GM23338 (cell line): ENCODE measurements at regions not wholly inside any gene's neighbourhood (a gene's known extent, or its start where the extent isn't known, plus 50 kb on each side); places are given as distances from the start of the nearest gene placed in this dataset.

Source experiments
- ATAC-seq: fragments of 200-7000 bp; cut with Tn5 transposase; 3 replicates; pipeline ENCODE4 v1.9.1; 2020
- DNase-seq: peaks from one replicate; pipeline ENCODE4 v3.0.0-alpha.2; 2015; ENCODE audit warnings: low spot score
- H2AFZ ChIP-seq: fragments of 200-600 bp; sonication (generic); 2 replicates; pipeline ENCODE4 v1.8.0; 2016; ENCODE audit warnings: antibody characterized with exemption, mild to moderate bottlenecking, moderate library complexity
- H3F3A ChIP-seq: fragments of 200-600 bp; sonication (generic); replicated peaks from 2 replicates; pipeline ENCODE4 v1.8.0; 2017; ENCODE audit warnings: antibody characterized with exemption, mixed run types, low read depth
- H3K27ac ChIP-seq: fragments of 200-600 bp; sonication (generic); 2 replicates; pipeline ENCODE4 v1.6.1; 2016; ENCODE audit warnings: low read depth
- H3K27me3 ChIP-seq: fragments of 200-600 bp; sonication (generic); 2 replicates; pipeline ENCODE4 v1.8.0; 2016; ENCODE audit warnings: mild to moderate bottlenecking, mixed run types, moderate library complexity; ENCODE audit not compliant: insufficient read depth
- H3K36me3 ChIP-seq: fragments of 200-600 bp; sonication (generic); 2 replicates; pipeline ENCODE4 v1.8.0; 2016; ENCODE audit warnings: mild to moderate bottlenecking; ENCODE audit not compliant: insufficient read depth
- H3K4me1 ChIP-seq: fragments of 200-600 bp; sonication (generic); 2 replicates; pipeline ENCODE4 v1.8.0; 2016; ENCODE audit warnings: mild to moderate bottlenecking, moderate library complexity; ENCODE audit not compliant: insufficient read depth
- H3K4me2 ChIP-seq: fragments of 200-600 bp; sonication (generic); 2 replicates; pipeline ENCODE4 v1.7.1; 2017; ENCODE audit warnings: mixed run types
- H3K4me3 ChIP-seq: fragments of 200-600 bp; sonication (generic); 2 replicates; pipeline ENCODE4 v1.6.1; 2016; ENCODE audit warnings: mixed run types
- H3K79me2 ChIP-seq: fragments of 200-600 bp; sonication (generic); replicated peaks from 2 replicates; pipeline ENCODE4 v1.8.0; 2017; ENCODE audit warnings: mild to moderate bottlenecking; ENCODE audit not compliant: insufficient read depth
- H3K9me2 ChIP-seq: fragments of 200-600 bp; sonication (generic); 2 replicates; pipeline ENCODE4 v1.8.0; 2017; ENCODE audit not compliant: insufficient read depth
- H4K20me1 ChIP-seq: fragments of 200-600 bp; sonication (generic); replicated peaks from 2 replicates; pipeline ENCODE4 v1.8.0; 2017; ENCODE audit warnings: mild to moderate bottlenecking; ENCODE audit not compliant: insufficient read depth
- H3K27ac Mint-ChIP-seq: 2 replicates; pipeline ENCODE4 v1.8.0; 2020; ENCODE audit warnings: inconsistent platforms, mild to moderate bottlenecking, moderate library complexity, mixed read lengths
- H3K27me3 Mint-ChIP-seq: 3 replicates; pipeline ENCODE4 v1.8.0; 2022; ENCODE audit warnings: low read depth, mild to moderate bottlenecking, moderate library complexity, mixed read lengths, inconsistent platforms; ENCODE audit not compliant: insufficient read depth, poor library complexity
- H3K36me3 Mint-ChIP-seq: 3 replicates; pipeline ENCODE4 v1.8.0; 2021; ENCODE audit warnings: low read depth, mild to moderate bottlenecking, inconsistent platforms, moderate library complexity, mixed read lengths
- H3K4me1 Mint-ChIP-seq: 3 replicates; pipeline ENCODE4 v1.8.0; 2020; ENCODE audit warnings: mild to moderate bottlenecking, inconsistent platforms, mixed read lengths
- H3K4me3 Mint-ChIP-seq: 3 replicates; pipeline ENCODE4 v1.8.0; 2021; ENCODE audit warnings: moderate library complexity, mild to moderate bottlenecking, inconsistent platforms, mixed read lengths
- H3K9me3 Mint-ChIP-seq: 3 replicates; pipeline ENCODE4 v1.8.0; 2020; ENCODE audit warnings: moderate library complexity, mild to moderate bottlenecking, inconsistent platforms, mixed read lengths
- CREB1 ChIP-seq: fragments of 250-450 bp; sonication (Bioruptor Pico); IDR thresholded peaks from 2 replicates; pipeline ENCODE4 v1.5.0; 2020; ENCODE audit warnings: low read depth, mild to moderate bottlenecking, moderate library complexity
- ETS1 ChIP-seq: IDR thresholded peaks from 2 replicates; pipeline ENCODE4 v1.6.1; 2016; ENCODE audit warnings: antibody characterized with exemption
- EZH2 ChIP-seq: fragments of 200-600 bp; sonication (generic); IDR thresholded peaks from one replicate; pipeline ENCODE4 v1.8.0; 2017; ENCODE audit warnings: antibody characterized with exemption, mild to moderate bottlenecking, low read depth; ENCODE audit not compliant: unreplicated experiment
- EZH2phosphoT487 ChIP-seq: fragments of 200-600 bp; sonication (generic); IDR thresholded peaks from one replicate; pipeline ENCODE4 v1.8.1; 2018; ENCODE audit warnings: antibody characterized with exemption; ENCODE audit not compliant: unreplicated experiment
- JUNB ChIP-seq: IDR thresholded peaks from one replicate; pipeline ENCODE4 v1.6.1; 2016; ENCODE audit warnings: antibody characterized with exemption; ENCODE audit not compliant: unreplicated experiment
- NANOG ChIP-seq: IDR thresholded peaks from 2 replicates; pipeline ENCODE4 v1.6.1; 2016; ENCODE audit warnings: antibody characterized with exemption, borderline replicate concordance
- POLR2AphosphoS5 ChIP-seq: IDR thresholded peaks from 2 replicates; pipeline ENCODE4 v1.6.1; 2016; ENCODE audit warnings: antibody characterized with exemption, low read depth
- REST ChIP-seq: IDR thresholded peaks from one replicate; pipeline ENCODE4 v1.6.1; 2018; ENCODE audit warnings: antibody characterized with exemption; ENCODE audit not compliant: unreplicated experiment
- STAT1 ChIP-seq: IDR thresholded peaks from one replicate; pipeline ENCODE4 v1.6.1; 2016; ENCODE audit warnings: antibody characterized with exemption; ENCODE audit not compliant: unreplicated experiment
- ZNF114 ChIP-seq: fragments of 250-450 bp; sonication (Bioruptor Pico); IDR thresholded peaks from 2 replicates; pipeline ENCODE4 v1.5.0; 2020; ENCODE audit warnings: mild to moderate bottlenecking, moderate library complexity
- ZNF331 ChIP-seq: fragments of 250-450 bp; sonication (Bioruptor Pico); IDR thresholded peaks from 2 replicates; pipeline ENCODE4 v1.5.0; 2020; ENCODE audit warnings: low read depth, mild to moderate bottlenecking, moderate library complexity
- ZNF462 ChIP-seq: fragments of 250-450 bp; sonication (Bioruptor Pico); IDR thresholded peaks from 2 replicates; pipeline ENCODE4 v1.5.0; 2020; ENCODE audit warnings: mild to moderate bottlenecking, moderate library complexity
- TF ChIP-seq, protein P1 (sequence below), 2 experiments: fragments of 200-600 bp in 1 of 2; sonication (generic) in 1 of 2; conservative IDR thresholded peaks; 2 replicates each; pipeline versions ENCODE4 v1.5.1 to v1.6.1; 2016 to 2017; ENCODE audit warnings: antibody characterized with exemption in 2 of 2, low read depth in 2 of 2, mild to moderate bottlenecking in 2 of 2, moderate library complexity in 1 of 2

DNA sequence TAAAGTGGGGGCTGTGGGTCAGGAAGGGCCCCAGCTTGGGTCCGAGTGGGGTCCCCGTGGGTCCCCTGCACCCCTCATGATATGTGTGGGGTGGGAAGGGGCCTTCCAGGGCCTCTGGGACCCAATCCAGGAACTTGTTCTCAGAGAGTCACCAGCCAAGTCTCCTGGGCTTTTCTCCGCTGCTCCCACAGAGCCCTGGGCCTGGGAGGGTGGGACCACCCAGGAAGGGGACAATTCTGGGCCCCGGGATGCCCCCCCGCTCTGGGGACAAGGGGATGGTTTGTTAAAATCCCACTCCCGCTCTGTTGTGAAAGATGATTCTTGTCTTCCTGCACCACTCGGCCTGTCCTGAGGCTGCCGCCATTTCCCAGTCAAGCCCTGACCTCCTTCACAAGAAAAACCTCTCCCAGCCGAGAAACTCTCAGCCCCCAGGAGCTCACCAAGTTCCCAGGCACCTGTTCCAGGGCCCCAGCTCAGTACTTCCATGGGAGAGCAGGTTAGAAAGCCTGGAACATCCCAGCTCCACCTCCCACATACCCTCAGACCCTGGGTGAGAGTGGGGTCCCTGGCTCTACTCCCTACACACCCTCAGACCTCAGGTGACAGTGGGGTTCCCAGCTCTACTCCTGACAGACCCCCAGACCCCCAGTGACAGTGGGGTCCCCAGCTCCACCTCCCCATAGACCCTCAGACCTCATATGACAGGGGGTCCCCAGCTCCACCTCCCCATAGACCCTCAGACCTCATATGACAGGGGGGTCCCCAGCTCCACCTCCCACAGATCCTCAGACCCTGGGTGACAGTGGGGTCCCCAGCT, 75.1 kb downstream of the METRNL start:
- Mint-ChIP-seq H3K36me3 (no peaks in the 10 kb centered on the region; the same call in 2 of the 3 replicates), H3K4me1 (peaks cover 17% of the 10 kb centered on the region), H3K9me3 (peaks cover 3% of the 10 kb centered on the region; the same call in 2 of the 3 replicates), H3K4me3 (no peak overlapping the region), H3K27me3 (peaks cover 7% of the 10 kb centered on the region), H3K27ac (no peak overlapping the region)
- Histone ChIP-seq H3K27ac (no peak overlapping the region), H3F3A (no peaks in the 10 kb centered on the region), H2AFZ (no peak overlapping the region), H3K4me1 (peaks cover 8% of the 10 kb centered on the region; the same call in 1 of the 2 replicates), H3K4me3 (no peak overlapping the region), H4K20me1 (no peaks in the 10 kb centered on the region), H3K36me3 (no peaks in the 10 kb centered on the region), H3K4me2 (no peak overlapping the region), H3K79me2 (no peaks in the 10 kb centered on the region), H3K9me2 (no peaks in the 10 kb centered on the region), H3K27me3 (no peaks in the 10 kb centered on the region)
- TF ChIP-seq ZNF114 (CRISPR knock-in tag) (no peak), REST (no peak), EZH2 (no peak), STAT1 (no peak), ETS1 (no peak), CREB1 (CRISPR knock-in tag) (no peak), ZNF331 (CRISPR knock-in tag) (no peak), JUNB (no peak), ZNF462 (CRISPR knock-in tag) (no peak), EZH2phosphoT487 (no peak), NANOG (no peak), POLR2AphosphoS5 (no peak)
- TF ChIP-seq, protein P1, sequence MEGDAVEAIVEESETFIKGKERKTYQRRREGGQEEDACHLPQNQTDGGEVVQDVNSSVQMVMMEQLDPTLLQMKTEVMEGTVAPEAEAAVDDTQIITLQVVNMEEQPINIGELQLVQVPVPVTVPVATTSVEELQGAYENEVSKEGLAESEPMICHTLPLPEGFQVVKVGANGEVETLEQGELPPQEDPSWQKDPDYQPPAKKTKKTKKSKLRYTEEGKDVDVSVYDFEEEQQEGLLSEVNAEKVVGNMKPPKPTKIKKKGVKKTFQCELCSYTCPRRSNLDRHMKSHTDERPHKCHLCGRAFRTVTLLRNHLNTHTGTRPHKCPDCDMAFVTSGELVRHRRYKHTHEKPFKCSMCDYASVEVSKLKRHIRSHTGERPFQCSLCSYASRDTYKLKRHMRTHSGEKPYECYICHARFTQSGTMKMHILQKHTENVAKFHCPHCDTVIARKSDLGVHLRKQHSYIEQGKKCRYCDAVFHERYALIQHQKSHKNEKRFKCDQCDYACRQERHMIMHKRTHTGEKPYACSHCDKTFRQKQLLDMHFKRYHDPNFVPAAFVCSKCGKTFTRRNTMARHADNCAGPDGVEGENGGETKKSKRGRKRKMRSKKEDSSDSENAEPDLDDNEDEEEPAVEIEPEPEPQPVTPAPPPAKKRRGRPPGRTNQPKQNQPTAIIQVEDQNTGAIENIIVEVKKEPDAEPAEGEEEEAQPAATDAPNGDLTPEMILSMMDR (conservative IDR thresholded peaks at IDR 0.05; ENCODE audit: low read depth in 2 of 2): no peak
- ATAC-seq (no peak), DNase-seq (no peak)
